GM12878 (cell line): ENCODE measurements at regions not wholly inside any gene's neighbourhood (a gene's known extent, or its start where the extent isn't known, plus 50 kb on each side); places are given as distances from the start of the nearest gene placed in this dataset.
A peak's percentile ranks its signal among the peaks of the same experiment; 100 is the strongest.

Experiments used
- ATAC-seq: fragments of 200-7000 bp; cut with Tn5 transposase; 3 replicates; pipeline ENCODE4 v1.9.1; 2020; ENCODE audit warnings: mild to moderate bottlenecking, moderate library complexity
- BruUV-seq: library from RNA; stranded (reverse); fragments of 400-500 nt; replicated peaks from 2 replicates; lab custom pipeline; 2021; lab: Mats Ljungman, UMichigan
- CTCF ChIA-PET: fragments of 300-600 bp; sonication (Branson Sonifier 250); formaldehyde crosslinking; extraction: SDS; loops from one replicate; lab custom pipeline; 2021; ENCODE audit warnings: inconsistent platforms; lab: Yijun Ruan, JAX
- POLR2A ChIA-PET: fragments of 350-600 bp; formaldehyde crosslinking; extraction: SDS; loops from one replicate; lab custom pipeline; 2021; ENCODE audit warnings: inconsistent platforms; lab: Charles Lee
- RAD21 ChIA-PET: fragments of 300-600 bp; sonication (Branson Sonifier 250); formaldehyde crosslinking; loops from one replicate; lab custom pipeline; 2023; ENCODE audit warnings: antibody characterized with exemption; ENCODE audit not compliant: unreplicated experiment; lab: Charles Lee
- SMC1A ChIA-PET: fragments of 300-600 bp; sonication (Branson Sonifier 250); formaldehyde crosslinking; loops from one replicate; lab custom pipeline; 2023; ENCODE audit not compliant: unreplicated experiment, uncharacterized antibody; lab: Charles Lee
- DNase-seq: peaks from one replicate; pipeline ENCODE4 v3.0.0-alpha.2; 2011; ENCODE audit warnings: low read depth, low spot score
- FAIRE-seq: peaks from 3 replicates; lab custom pipeline; 2011; peaks lifted over from hg19 to GRCh38; lab: Jason Lieb, UNC
- H2AFZ ChIP-seq: 2 replicates; pipeline ENCODE4 v1.6.0; 2011; ENCODE audit warnings: low read depth, low read length, control low read depth; ENCODE audit not compliant: control insufficient read depth
- H3K27ac ChIP-seq: 2 replicates; pipeline ENCODE4 v1.5.1; 2011; ENCODE audit warnings: control low read depth; ENCODE audit not compliant: control insufficient read depth, insufficient read depth
- H3K27me3 ChIP-seq, 2 experiments: replicated peaks in 1 of 2; 2 replicates each; pipeline versions ENCODE4 v1.6.0 to v1.6.1; 2011; ENCODE audit warnings: low read length in 1 of 2; ENCODE audit not compliant: control insufficient read depth in 2 of 2, insufficient read depth in 2 of 2
- H3K36me3 ChIP-seq, 2 experiments: 2 replicates each; pipeline ENCODE4 v1.5.1; 2011; ENCODE audit warnings: low read length in 1 of 2; ENCODE audit not compliant: control insufficient read depth in 2 of 2, insufficient read depth in 2 of 2
- H3K4me1 ChIP-seq: 2 replicates; pipeline ENCODE4 v1.6.1; 2011; ENCODE audit warnings: mild to moderate bottlenecking, low read length, moderate library complexity, mixed read lengths; ENCODE audit not compliant: control insufficient read depth, insufficient read depth
- H3K4me2 ChIP-seq: 2 replicates; pipeline ENCODE4 v1.6.0; 2011; ENCODE audit warnings: control low read depth; ENCODE audit not compliant: control insufficient read depth, insufficient read depth
- H3K4me3 ChIP-seq: fragments of 200-600 bp; sonication (generic); 2 replicates; pipeline ENCODE4 v1.5.1; 2016
- H3K79me2 ChIP-seq: 2 replicates; pipeline ENCODE4 v1.6.0; 2011; ENCODE audit warnings: low read length; ENCODE audit not compliant: control insufficient read depth, insufficient read depth
- H3K9ac ChIP-seq: 2 replicates; pipeline ENCODE4 v1.8.0; 2011; ENCODE audit warnings: low read length, control low read depth, mixed read lengths; ENCODE audit not compliant: control insufficient read depth, insufficient read depth
- H3K9me3 ChIP-seq: replicated peaks from 3 replicates; pipeline ENCODE4 v1.5.1; 2011; ENCODE audit warnings: mild to moderate bottlenecking, low read length; ENCODE audit not compliant: control insufficient read depth, insufficient read depth
- H4K20me1 ChIP-seq: 2 replicates; pipeline ENCODE4 v1.6.0; 2011; ENCODE audit not compliant: control insufficient read depth, insufficient read depth
- CBFB ChIP-seq: IDR thresholded peaks from 2 replicates; pipeline ENCODE4 v1.6.1; 2016; ENCODE audit warnings: antibody characterized with exemption, low read depth
- NR2C2 ChIP-seq: IDR thresholded peaks from 2 replicates; pipeline ENCODE4 v1.6.1; 2011; ENCODE audit warnings: borderline replicate concordance, low read depth; ENCODE audit not compliant: control insufficient read depth, insufficient read length
- PRDM15 ChIP-seq: fragments of 450-650 bp; formaldehyde crosslinking; IDR thresholded peaks from 2 replicates; pipeline ENCODE4 v1.4.0; 2020; ENCODE audit warnings: mild to moderate bottlenecking, moderate library complexity
- RB1 ChIP-seq: fragments of 450-650 bp; formaldehyde crosslinking; IDR thresholded peaks from 2 replicates; pipeline ENCODE4 v1.6.1; 2017; ENCODE audit warnings: mild to moderate bottlenecking, borderline replicate concordance
- RCOR1 ChIP-seq: conservative IDR thresholded peaks from 2 replicates; pipeline ENCODE4 v1.6.1; 2012; ENCODE audit warnings: low read depth, low read length, improper control_type of control experiment
- RFX5 ChIP-seq: IDR thresholded peaks from 2 replicates; pipeline ENCODE4 v1.6.1; 2011; ENCODE audit warnings: low read depth, low read length, improper control_type of control experiment
- SPI1 ChIP-seq: IDR thresholded peaks from 2 replicates; pipeline ENCODE4 v1.6.1; 2011; ENCODE audit warnings: low read depth, mild to moderate bottlenecking, low read length, moderate library complexity, borderline replicate concordance; ENCODE audit not compliant: insufficient read depth
- WGBS: methylation state at CpG from one replicate; pipeline ENCODE4 v1.1.6; 2016; ENCODE audit warnings: low lambda C conversion rate; ENCODE audit not compliant: insufficient replicate concordance, insufficient coverage; ENCODE audit errors: missing lambda C conversion rate; 5-methylcytosine and 5-hydroxymethylcytosine counted together
- in situ Hi-C: fragments of 300-500 bp; cut with MboI; formaldehyde crosslinking; loops from 9 replicates; pipeline ENCODE4 v1.14.3; 2018; ENCODE audit warnings: mixed read lengths
- intact Hi-C: fragments of 100-400 bp; cut with micrococcal nuclease; formaldehyde crosslinking; loops from one replicate; pipeline ENCODE4 v1.14.2; 2022; ENCODE audit not compliant: unreplicated experiment

GRCh38 chr7:25911738-25912607 is 240.0 kb upstream of the NFE2L3 start:
- ChIA-PET CTCF (interaction anchor here (0.8 kb wide), 1 partner anchor 19 kb away, joined by 3 read pairs; no protein-coding TSS in a partner anchor), SMC1A (interaction anchor here (0.7 to 1.2 kb wide), 3 partner anchors 18 to 35 kb away, joined by 3 to 4 read pairs (median 3); no protein-coding TSS in a partner anchor), POLR2A (no interaction called here), RAD21 (interaction anchor here (1.1 kb wide), 1 partner anchor 19 kb away, joined by 3 read pairs; no protein-coding TSS in a partner anchor)
- Histone ChIP-seq H3K4me3 (no peak overlapping the region), H3K79me2 (no peaks in the 10 kb centered on the region), H3K27me3 (no peaks in the 10 kb centered on the region), H3K4me1 (peaks cover 8% of the 10 kb centered on the region), H3K27ac (no peak overlapping the region), H3K9ac (no peak overlapping the region), H3K4me2 (no peak overlapping the region), H4K20me1 (no peaks in the 10 kb centered on the region), H2AFZ (no peak overlapping the region), H3K36me3 (no peaks in the 10 kb centered on the region), H3K9me3 (no peaks in the 10 kb centered on the region)
- in situ Hi-C loops (no loop called here), intact Hi-C loops (no loop called here)
- DNase-seq (no peak), FAIRE-seq (no peak), ATAC-seq (no peak)
- no TSS peak for BruUV-seq
- TF ChIP-seq NR2C2 (no peak), RFX5 (no peak), CBFB (no peak)
- 68% methylated on average over 7 of the region's 7 CpGs for WGBS

GRCh38 chr7:25913598-25914224 is 238.3 kb upstream of the NFE2L3 start:
- ChIA-PET POLR2A (no interaction called here), SMC1A (interaction anchor here (0.7 to 1.2 kb wide), 5 partner anchors 16 to 75 kb away, joined by 3 read pairs; no protein-coding TSS in a partner anchor), RAD21 (interaction anchor here (1.8 kb wide), 1 partner anchor 8 kb away, joined by 7 read pairs; no protein-coding TSS in a partner anchor), CTCF (interaction anchor here (1.2 kb wide), 1 partner anchor 62 kb away, joined by 3 read pairs; no protein-coding TSS in a partner anchor)
- Histone ChIP-seq H3K36me3 (no peaks in the 10 kb centered on the region), H4K20me1 (no peaks in the 10 kb centered on the region), H3K27me3 (no peaks in the 10 kb centered on the region), H3K4me1 (no peaks in the 10 kb centered on the region), H2AFZ (no peak overlapping the region), H3K79me2 (no peaks in the 10 kb centered on the region), H3K9me3 (no peaks in the 10 kb centered on the region; the same call in 2 of the 3 replicates), H3K4me3 (no peak overlapping the region), H3K4me2 (no peak overlapping the region), H3K27ac (no peak overlapping the region), H3K9ac (no peak overlapping the region)
- intact Hi-C loops (no loop called here), in situ Hi-C loops (no loop called here)
- TF ChIP-seq RB1 (no peak), RCOR1 (no peak), PRDM15 (CRISPR knock-in tag) (no peak), SPI1 (peak; percentile 26; the same call in 1 of the 2 replicates)
- no TSS peak for BruUV-seq
- ATAC-seq: peak; percentile 61
- no peak for FAIRE-seq
- no peak for DNase-seq
- WGBS: 41% methylated on average over 6 of the region's 6 CpGs
